HCT116 (cell line): ENCODE measurements at regions not wholly inside any gene's neighbourhood (a gene's known extent, or its start where the extent isn't known, plus 50 kb on each side); places are given as distances from the start of the nearest gene placed in this dataset.

Experiments
- CTCF ChIP-seq, 3 experiments: fragments of 200-600 bp in 1 of 3; sonication (generic) in 1 of 3; IDR thresholded peaks in 2 of 3; conservative IDR thresholded peaks in 1 of 3; 2 replicates each; pipeline ENCODE4 v1.5.1; 2012 to 2017; ENCODE audit warnings: low read depth in 2 of 3, low read length in 2 of 3, antibody characterized with exemption in 1 of 3, borderline replicate concordance in 1 of 3, control low read depth in 1 of 3, mild to moderate bottlenecking in 1 of 3, mixed read lengths in 1 of 3, mixed run types in 1 of 3, moderate library complexity in 1 of 3; ENCODE audit not compliant: insufficient read depth in 1 of 3
- EGR1 ChIP-seq: IDR thresholded peaks from 2 replicates; pipeline ENCODE4 v1.6.1; 2012; ENCODE audit warnings: low read depth
- ELF1 ChIP-seq: IDR thresholded peaks from 2 replicates; pipeline ENCODE4 v1.6.1; 2012; ENCODE audit warnings: low read depth, borderline replicate concordance
- EZH2 ChIP-seq: fragments of 200-600 bp; sonication (generic); IDR thresholded peaks from 2 replicates; pipeline ENCODE4 v1.6.1; 2017; ENCODE audit warnings: antibody characterized with exemption, mixed run types
- EZH2phosphoT487 ChIP-seq: fragments of 200-600 bp; IDR thresholded peaks from 2 replicates; pipeline ENCODE4 v1.6.1; 2018; ENCODE audit warnings: antibody characterized with exemption, borderline replicate concordance
- POLR2A ChIP-seq: IDR thresholded peaks from 2 replicates; pipeline ENCODE4 v1.7.0; 2011; ENCODE audit warnings: borderline replicate concordance; ENCODE audit not compliant: insufficient read depth, insufficient read length; ENCODE audit errors: extremely low read depth
- POLR2AphosphoS5 ChIP-seq: IDR thresholded peaks from 2 replicates; pipeline ENCODE4 v1.6.1; 2011; ENCODE audit warnings: mild to moderate bottlenecking, low read depth, low read length, moderate library complexity
- RAD21 ChIP-seq: IDR thresholded peaks from 2 replicates; pipeline ENCODE4 v1.6.1; 2012; ENCODE audit warnings: low read depth, mild to moderate bottlenecking
- SIN3A ChIP-seq: IDR thresholded peaks from 2 replicates; pipeline ENCODE4 v1.6.1; 2012; ENCODE audit warnings: low read depth
- SP1 ChIP-seq: IDR thresholded peaks from 2 replicates; pipeline ENCODE4 v1.6.1; 2012; ENCODE audit warnings: low read depth
- ZBTB33 ChIP-seq: IDR thresholded peaks from 2 replicates; pipeline ENCODE4 v1.6.1; 2011; ENCODE audit warnings: mild to moderate bottlenecking, low read length, moderate library complexity; ENCODE audit not compliant: insufficient replicate concordance; ENCODE audit errors: extremely low read depth
- ZFX ChIP-seq: fragments of 450-650 bp; IDR thresholded peaks from 2 replicates; pipeline ENCODE4 v1.6.1; 2017
- ZNF274 ChIP-seq: fragments of 200-500 bp; sonication (Bioruptor generic); IDR thresholded peaks from 2 replicates; pipeline ENCODE4 v1.6.1; 2014; ENCODE audit warnings: mild to moderate bottlenecking, low read depth, low read length, inconsistent platforms
- TF ChIP-seq, protein P1 (sequence below): IDR thresholded peaks from 2 replicates; pipeline ENCODE4 v1.6.1; 2012; ENCODE audit warnings: low read depth

- TF ChIP-seq, protein P1, sequence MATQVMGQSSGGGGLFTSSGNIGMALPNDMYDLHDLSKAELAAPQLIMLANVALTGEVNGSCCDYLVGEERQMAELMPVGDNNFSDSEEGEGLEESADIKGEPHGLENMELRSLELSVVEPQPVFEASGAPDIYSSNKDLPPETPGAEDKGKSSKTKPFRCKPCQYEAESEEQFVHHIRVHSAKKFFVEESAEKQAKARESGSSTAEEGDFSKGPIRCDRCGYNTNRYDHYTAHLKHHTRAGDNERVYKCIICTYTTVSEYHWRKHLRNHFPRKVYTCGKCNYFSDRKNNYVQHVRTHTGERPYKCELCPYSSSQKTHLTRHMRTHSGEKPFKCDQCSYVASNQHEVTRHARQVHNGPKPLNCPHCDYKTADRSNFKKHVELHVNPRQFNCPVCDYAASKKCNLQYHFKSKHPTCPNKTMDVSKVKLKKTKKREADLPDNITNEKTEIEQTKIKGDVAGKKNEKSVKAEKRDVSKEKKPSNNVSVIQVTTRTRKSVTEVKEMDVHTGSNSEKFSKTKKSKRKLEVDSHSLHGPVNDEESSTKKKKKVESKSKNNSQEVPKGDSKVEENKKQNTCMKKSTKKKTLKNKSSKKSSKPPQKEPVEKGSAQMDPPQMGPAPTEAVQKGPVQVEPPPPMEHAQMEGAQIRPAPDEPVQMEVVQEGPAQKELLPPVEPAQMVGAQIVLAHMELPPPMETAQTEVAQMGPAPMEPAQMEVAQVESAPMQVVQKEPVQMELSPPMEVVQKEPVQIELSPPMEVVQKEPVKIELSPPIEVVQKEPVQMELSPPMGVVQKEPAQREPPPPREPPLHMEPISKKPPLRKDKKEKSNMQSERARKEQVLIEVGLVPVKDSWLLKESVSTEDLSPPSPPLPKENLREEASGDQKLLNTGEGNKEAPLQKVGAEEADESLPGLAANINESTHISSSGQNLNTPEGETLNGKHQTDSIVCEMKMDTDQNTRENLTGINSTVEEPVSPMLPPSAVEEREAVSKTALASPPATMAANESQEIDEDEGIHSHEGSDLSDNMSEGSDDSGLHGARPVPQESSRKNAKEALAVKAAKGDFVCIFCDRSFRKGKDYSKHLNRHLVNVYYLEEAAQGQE: no peak
- TF ChIP-seq ZFX: no peak
- TF ChIP-seq CTCF (IDR thresholded peaks at IDR 0.05 in 2 of 3, conservative IDR thresholded peaks at IDR 0.05 in 1 of 3; ENCODE audit: borderline replicate concordance in 1 of 3, insufficient read depth in 1 of 3, low read depth in 2 of 3, low read length in 2 of 3): no peak
- TF ChIP-seq ELF1: no peak
- TF ChIP-seq EZH2: no peak
- TF ChIP-seq EZH2phosphoT487: no peak
- no peak for TF ChIP-seq ZBTB33
- TF ChIP-seq SP1: no peak
- TF ChIP-seq RAD21: no peak
- TF ChIP-seq ZNF274: no peak
- no peak for TF ChIP-seq POLR2A
- TF ChIP-seq EGR1: no peak
- no peak for TF ChIP-seq POLR2AphosphoS5
- TF ChIP-seq SIN3A: no peak
These were observed 275.5 kb upstream of the IRX5 start for GRCh38 chr16:54655121-54655590.
